Endothelial cell of umbilical vein (primary cell): ENCODE measurements at regions not wholly inside any gene's neighbourhood (a gene's known extent, or its start where the extent isn't known, plus 50 kb on each side); places are given as distances from the start of the nearest gene placed in this dataset.

Experiments used
- BruUV-seq: library from RNA; stranded (reverse); fragments of 400-500 nt; replicated peaks from 2 replicates; lab custom pipeline; 2021; lab: Mats Ljungman, UMichigan
- CTCF ChIA-PET: fragments of 300-600, 350-600 bp; sonication (Branson Sonifier 250); formaldehyde crosslinking; loops from one replicate; lab custom pipeline; 2021; ENCODE audit warnings: antibody characterized with exemption, inconsistent platforms; lab: Charles Lee
- POLR2A ChIA-PET: fragments of 300-600, 350-600 bp; sonication (Branson Sonifier 250); formaldehyde crosslinking; loops from one replicate; lab custom pipeline; 2021; ENCODE audit warnings: antibody characterized with exemption, inconsistent platforms; lab: Charles Lee
- DNase-seq: peaks from one replicate; pipeline ENCODE4 v3.0.0-alpha.2; 2011; ENCODE audit warnings: low read depth, low spot score
- FAIRE-seq: peaks from 2 replicates; lab custom pipeline; 2011; peaks lifted over from hg19 to GRCh38; lab: Jason Lieb, UNC
- H2AFZ ChIP-seq: 2 replicates; pipeline ENCODE4 v1.6.0; 2012; ENCODE audit warnings: low read depth, low read length, control low read depth, inconsistent platforms
- H3K27ac ChIP-seq: 2 replicates; pipeline ENCODE4 v1.5.1; 2011; ENCODE audit warnings: low read depth, mild to moderate bottlenecking, control low read depth, low read length, moderate library complexity; ENCODE audit not compliant: insufficient read depth
- H3K27me3 ChIP-seq, 2 experiments: 2 replicates each; pipeline versions ENCODE4 v1.6.0 to v1.6.1; 2011; ENCODE audit warnings: low read length in 2 of 2, mixed read lengths in 1 of 2; ENCODE audit not compliant: control insufficient read depth in 2 of 2, insufficient read depth in 2 of 2
- H3K36me3 ChIP-seq, 2 experiments: 2 replicates in 1 of 2; 3 replicates in 1 of 2; pipeline ENCODE4 v1.5.1; 2011; ENCODE audit warnings: low read length in 2 of 2, mild to moderate bottlenecking in 1 of 2, moderate library complexity in 1 of 2; ENCODE audit not compliant: control insufficient read depth in 2 of 2, insufficient read depth in 2 of 2; ENCODE audit errors: extremely low read depth in 1 of 2
- H3K4me1 ChIP-seq: 3 replicates; pipeline ENCODE4 v1.5.1; 2011; ENCODE audit warnings: mild to moderate bottlenecking, low read length; ENCODE audit not compliant: control insufficient read depth, insufficient read depth; ENCODE audit errors: extremely low read depth
- H3K4me2 ChIP-seq: 2 replicates; pipeline ENCODE4 v1.6.1; 2011; ENCODE audit warnings: low read length, control low read depth, mixed read lengths; ENCODE audit not compliant: insufficient read depth
- H3K4me3 ChIP-seq, 3 experiments: fragments of 200-600 bp in 1 of 3; sonication (generic), shearing (Covaris generic) in 1 of 3; replicated peaks in 1 of 3; 2 replicates each; pipeline ENCODE4 v1.5.1; 2011 to 2016; ENCODE audit warnings: control low read depth in 3 of 3, low read length in 3 of 3, mild to moderate bottlenecking in 2 of 3, inconsistent platforms in 1 of 3, low read depth in 1 of 3, moderate library complexity in 1 of 3; ENCODE audit not compliant: insufficient read depth in 1 of 3
- H3K79me2 ChIP-seq: 2 replicates; pipeline ENCODE4 v1.6.0; 2012; ENCODE audit warnings: low read length, inconsistent platforms; ENCODE audit not compliant: control insufficient read depth, insufficient read depth
- H3K9ac ChIP-seq: replicated peaks from 2 replicates; pipeline ENCODE3; 2011; ENCODE audit warnings: low read length, control low read depth; ENCODE audit not compliant: insufficient read depth; ENCODE audit errors: extremely low read depth
- H3K9me1 ChIP-seq: replicated peaks from 3 replicates; pipeline ENCODE4 v1.6.0; 2011; ENCODE audit warnings: mild to moderate bottlenecking, low read length; ENCODE audit not compliant: control insufficient read depth, insufficient read depth; ENCODE audit errors: extremely low read depth
- H3K9me3 ChIP-seq: replicated peaks from 2 replicates; pipeline ENCODE4 v1.5.1; 2012; ENCODE audit warnings: low read length, inconsistent platforms; ENCODE audit not compliant: control insufficient read depth, insufficient read depth
- H4K20me1 ChIP-seq: replicated peaks from 2 replicates; pipeline ENCODE3; 2011; ENCODE audit warnings: mild to moderate bottlenecking, low read length; ENCODE audit not compliant: control insufficient read depth, insufficient read depth; ENCODE audit errors: extremely low read depth
- EZH2 ChIP-seq: IDR thresholded peaks from 2 replicates; pipeline ENCODE4 v1.6.1; 2012; ENCODE audit warnings: borderline replicate concordance, low read depth, mild to moderate bottlenecking, moderate library complexity, low read length, inconsistent platforms; ENCODE audit not compliant: severe bottlenecking
- FOS ChIP-seq: IDR thresholded peaks from 2 replicates; pipeline ENCODE4 v1.6.1; 2011; ENCODE audit warnings: mild to moderate bottlenecking, low read length, moderate library complexity, borderline replicate concordance; ENCODE audit not compliant: insufficient read depth
- GATA2 ChIP-seq: IDR thresholded peaks from 2 replicates; pipeline ENCODE4 v1.7.0; 2011; ENCODE audit warnings: low read depth, mild to moderate bottlenecking, moderate library complexity, mixed read lengths, low read length; ENCODE audit not compliant: insufficient read length, insufficient read depth
- JUN ChIP-seq: IDR thresholded peaks from 2 replicates; pipeline ENCODE4 v1.6.1; 2011; ENCODE audit warnings: borderline replicate concordance, low read depth; ENCODE audit not compliant: insufficient read length, insufficient read depth
- MYC ChIP-seq: IDR thresholded peaks from one replicate; pipeline ENCODE4 v1.6.1; 2011; ENCODE audit warnings: mild to moderate bottlenecking, low read depth, low read length
- POLR2A ChIP-seq: IDR thresholded peaks from 2 replicates; pipeline ENCODE4 v1.6.1; 2012; ENCODE audit warnings: low read depth, mild to moderate bottlenecking, control low read depth, low read length
- POLR2AphosphoS5 ChIP-seq: IDR thresholded peaks from 2 replicates; pipeline ENCODE4 v1.6.1; 2012; ENCODE audit warnings: low read depth, mild to moderate bottlenecking, control low read depth, low read length, moderate library complexity; ENCODE audit not compliant: insufficient read depth
- dilution Hi-C: fragments of 300-500 bp; cut with MboI; formaldehyde crosslinking; loops from one replicate; pipeline ENCODE4 v1.15.0; 2019; ENCODE audit warnings: low sequenced_read_pairs; ENCODE audit not compliant: extremely low pct_ligation_motif_present
- intact Hi-C: fragments of 100-400 bp; cut with micrococcal nuclease; formaldehyde crosslinking; loops from one replicate; pipeline ENCODE4 v1.10.0; 2022
- TF ChIP-seq, protein P1 (sequence below): IDR thresholded peaks from 2 replicates; pipeline ENCODE4 v1.6.1; 2011; ENCODE audit not compliant: insufficient read depth, insufficient read length
- TF ChIP-seq, protein P2 (sequence below), 2 donors: IDR thresholded peaks; 1 replicate in 1 of 2; 2 replicates in 1 of 2; pipeline ENCODE4 v1.5.1; 2011; ENCODE audit warnings: low read length in 2 of 2, mild to moderate bottlenecking in 2 of 2, moderate library complexity in 2 of 2, control low read depth in 1 of 2, inconsistent platforms in 1 of 2, low read depth in 1 of 2; ENCODE audit not compliant: insufficient read depth in 1 of 2; ENCODE audit errors: extremely low read depth in 1 of 2

DNA sequence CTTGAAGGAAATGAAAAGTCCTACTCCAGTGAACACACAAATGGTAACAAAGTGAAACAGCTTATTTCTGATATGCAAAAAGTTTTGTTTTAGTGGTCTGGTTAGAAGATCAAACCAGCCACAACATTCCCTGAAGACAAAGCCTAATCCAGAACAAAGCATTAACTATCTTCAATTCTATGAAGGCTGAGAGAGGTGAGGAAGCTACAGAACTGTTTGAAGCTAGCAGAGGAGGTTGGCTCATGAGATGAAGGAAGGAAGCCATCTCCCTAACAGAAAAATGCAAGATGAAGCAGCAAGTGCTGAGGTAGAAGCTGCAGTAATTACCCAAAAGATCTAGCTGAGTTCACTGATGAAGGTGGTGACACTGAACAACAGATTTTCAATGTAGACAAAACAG is 168.4 kb downstream of the IGLL1 start:
- POLR2A ChIA-PET, result no interaction called here
- H3K4me3 ChIP-seq, result no peak overlapping the region
- no peaks in the 10 kb centered on the region for H3K4me1 ChIP-seq
- no peaks in the 10 kb centered on the region for H3K36me3 ChIP-seq
- FAIRE-seq, result no peak
- no peak overlapping the region for H2AFZ ChIP-seq
- CTCF ChIA-PET, result interaction anchor here (0.8 to 1.4 kb wide), 3 partner anchors 9 to 179 kb away, joined by 3 to 4 read pairs (median 3); no protein-coding TSS in a partner anchor
- TF ChIP-seq EZH2, result no peak
- TF ChIP-seq, protein P1, sequence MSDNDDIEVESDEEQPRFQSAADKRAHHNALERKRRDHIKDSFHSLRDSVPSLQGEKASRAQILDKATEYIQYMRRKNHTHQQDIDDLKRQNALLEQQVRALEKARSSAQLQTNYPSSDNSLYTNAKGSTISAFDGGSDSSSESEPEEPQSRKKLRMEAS, result no peak
- TF ChIP-seq MYC, result no peak
- TF ChIP-seq, protein P2, sequence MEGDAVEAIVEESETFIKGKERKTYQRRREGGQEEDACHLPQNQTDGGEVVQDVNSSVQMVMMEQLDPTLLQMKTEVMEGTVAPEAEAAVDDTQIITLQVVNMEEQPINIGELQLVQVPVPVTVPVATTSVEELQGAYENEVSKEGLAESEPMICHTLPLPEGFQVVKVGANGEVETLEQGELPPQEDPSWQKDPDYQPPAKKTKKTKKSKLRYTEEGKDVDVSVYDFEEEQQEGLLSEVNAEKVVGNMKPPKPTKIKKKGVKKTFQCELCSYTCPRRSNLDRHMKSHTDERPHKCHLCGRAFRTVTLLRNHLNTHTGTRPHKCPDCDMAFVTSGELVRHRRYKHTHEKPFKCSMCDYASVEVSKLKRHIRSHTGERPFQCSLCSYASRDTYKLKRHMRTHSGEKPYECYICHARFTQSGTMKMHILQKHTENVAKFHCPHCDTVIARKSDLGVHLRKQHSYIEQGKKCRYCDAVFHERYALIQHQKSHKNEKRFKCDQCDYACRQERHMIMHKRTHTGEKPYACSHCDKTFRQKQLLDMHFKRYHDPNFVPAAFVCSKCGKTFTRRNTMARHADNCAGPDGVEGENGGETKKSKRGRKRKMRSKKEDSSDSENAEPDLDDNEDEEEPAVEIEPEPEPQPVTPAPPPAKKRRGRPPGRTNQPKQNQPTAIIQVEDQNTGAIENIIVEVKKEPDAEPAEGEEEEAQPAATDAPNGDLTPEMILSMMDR (IDR thresholded peaks at IDR 0.05; ENCODE audit: extremely low read depth in 1 of 2, insufficient read depth in 1 of 2, low read depth in 1 of 2, low read length in 2 of 2), result no peak
- no peak for TF ChIP-seq POLR2AphosphoS5
- TF ChIP-seq FOS, result no peak
- no peak for TF ChIP-seq JUN
- TF ChIP-seq POLR2A, result no peak
- TF ChIP-seq GATA2, result no peak
- H3K27ac ChIP-seq, result no peak overlapping the region
- H3K9me1 ChIP-seq, result no peaks in the 10 kb centered on the region
- H3K4me2 ChIP-seq, result no peak overlapping the region
- dilution Hi-C loops, result no loop called here
- no peak for DNase-seq
- H3K9ac ChIP-seq, result no peak overlapping the region
- H4K20me1 ChIP-seq, result no peaks in the 10 kb centered on the region
- peaks cover 0 to 2% of the 10 kb centered on the region in 2 experiments for H3K27me3 ChIP-seq
- no peaks in the 10 kb centered on the region for H3K79me2 ChIP-seq
- no TSS peak for BruUV-seq
- H3K9me3 ChIP-seq, result no peaks in the 10 kb centered on the region
- intact Hi-C loops, result no loop called here
